EL (cell line): ENCODE measurements at regions not wholly inside any gene's neighbourhood (a gene's known extent, or its start where the extent isn't known, plus 50 kb on each side); places are given as distances from the start of the nearest gene placed in this dataset.
"Not testable (repeated sequence)": the region's sequence is repeated elsewhere in the genome, so short reads cannot be mapped to it uniquely, and the experiment has no call there.

ENCODE experiments used
- DNase-seq: peaks from one replicate; pipeline ENCODE4 v3.0.0-alpha.2; 2016

DNA sequence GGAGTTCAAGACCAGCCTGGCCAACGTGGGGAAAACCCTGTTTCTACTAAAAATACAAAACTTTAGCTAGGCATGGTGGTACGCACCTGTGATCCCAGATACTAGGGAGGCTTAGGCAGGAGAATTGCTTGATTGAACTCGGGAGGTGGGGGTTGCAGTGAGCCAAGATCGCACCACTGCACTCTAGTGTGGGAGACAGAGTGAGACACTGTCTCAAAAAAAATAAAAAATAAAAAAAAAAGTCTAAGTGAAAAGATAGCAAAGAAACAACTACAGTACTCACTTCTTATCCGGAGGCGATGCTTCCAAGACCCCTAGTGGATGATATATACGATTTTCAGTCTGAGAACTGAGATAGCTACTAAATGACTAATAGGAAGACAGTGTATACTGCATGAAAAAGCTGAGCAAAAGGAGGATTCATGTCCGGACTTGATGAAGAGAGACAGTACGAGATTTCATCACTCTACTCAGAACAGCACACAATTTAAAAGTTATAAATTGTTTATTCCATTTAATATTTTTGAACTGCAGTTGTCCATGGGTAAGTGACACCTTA lies 138.7 kb upstream of the GOLGA6L6 start:
- DNase-seq = not testable (repeated sequence)

DNA sequence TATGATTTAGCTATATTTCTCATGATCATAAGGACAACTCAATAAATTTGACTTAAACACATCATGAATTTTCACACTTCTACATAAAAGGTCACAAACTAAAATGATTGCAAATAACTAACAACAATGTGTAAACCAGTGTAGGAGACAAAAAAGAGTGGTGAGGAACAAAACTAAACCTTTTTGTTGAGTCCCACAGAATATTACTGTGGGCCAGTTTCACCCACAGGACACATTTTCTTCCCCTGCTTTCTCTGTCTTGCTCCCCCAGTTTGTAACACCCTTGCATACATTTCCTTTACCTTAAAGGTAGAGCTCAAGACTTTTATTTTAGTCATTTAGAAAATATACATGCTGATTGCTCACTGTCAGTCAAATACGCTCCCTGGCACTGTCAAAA lies 130.9 kb upstream of the GOLGA6L6 start:
- DNase-seq = no peak

DNA sequence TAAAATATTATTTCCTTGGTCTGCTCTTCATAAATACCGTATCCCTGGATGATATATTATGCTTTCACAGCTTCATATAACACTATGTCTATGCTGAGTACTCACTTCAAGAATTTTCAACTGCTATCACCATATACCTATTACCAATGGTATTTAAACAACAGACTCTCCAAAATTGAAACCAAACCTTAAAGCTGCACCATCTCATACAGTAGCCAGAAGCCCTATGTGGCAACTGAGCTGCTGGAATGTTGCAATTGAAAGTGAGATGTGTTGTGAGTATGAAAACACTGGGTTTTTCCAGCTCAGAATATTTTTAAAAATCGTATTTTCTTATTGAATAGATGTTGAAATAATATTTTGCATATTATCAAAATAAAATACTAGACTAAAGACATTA lies 130.1 kb upstream of the GOLGA6L6 start:
- DNase-seq = no peak

DNA sequence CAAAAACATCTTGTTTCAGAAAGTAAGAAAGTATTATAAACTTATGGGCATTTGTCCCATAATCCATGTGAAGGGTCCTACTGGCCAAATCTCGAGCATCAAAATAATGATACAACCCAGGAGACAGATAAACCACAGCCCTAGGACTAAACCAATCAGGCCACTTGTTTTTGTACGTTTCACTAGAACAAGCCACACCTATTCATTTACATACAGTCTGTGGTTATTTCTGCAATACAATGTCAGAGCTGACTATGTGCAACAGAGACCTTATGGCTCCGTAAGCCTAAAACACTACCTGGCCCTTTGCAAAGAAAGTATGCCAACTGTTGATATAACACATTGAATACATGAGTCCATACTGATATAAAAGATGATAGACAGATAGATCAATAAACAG lies 124.8 kb upstream of the GOLGA6L6 start:
- DNase-seq = not testable (repeated sequence)

DNA sequence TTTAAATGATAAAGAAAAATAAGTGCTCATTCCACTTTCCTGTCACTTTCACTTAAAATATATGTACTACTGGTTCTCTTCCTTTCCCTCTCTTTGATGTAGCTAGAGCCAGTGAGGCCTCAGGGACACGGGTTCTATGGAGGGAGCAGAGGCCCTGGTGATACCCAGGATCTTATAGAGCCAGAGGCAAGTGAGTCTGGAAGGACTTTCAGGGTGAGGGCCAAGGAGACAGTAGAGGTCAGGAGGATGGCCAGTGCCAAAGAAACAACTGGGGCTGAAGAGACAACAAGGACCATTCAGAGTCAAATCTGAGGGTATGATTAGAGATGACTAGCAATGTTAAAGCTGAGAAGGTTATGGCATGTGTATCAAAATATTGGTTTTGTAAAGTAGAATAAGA lies 124.1 kb upstream of the GOLGA6L6 start:
- DNase-seq = no peak

DNA sequence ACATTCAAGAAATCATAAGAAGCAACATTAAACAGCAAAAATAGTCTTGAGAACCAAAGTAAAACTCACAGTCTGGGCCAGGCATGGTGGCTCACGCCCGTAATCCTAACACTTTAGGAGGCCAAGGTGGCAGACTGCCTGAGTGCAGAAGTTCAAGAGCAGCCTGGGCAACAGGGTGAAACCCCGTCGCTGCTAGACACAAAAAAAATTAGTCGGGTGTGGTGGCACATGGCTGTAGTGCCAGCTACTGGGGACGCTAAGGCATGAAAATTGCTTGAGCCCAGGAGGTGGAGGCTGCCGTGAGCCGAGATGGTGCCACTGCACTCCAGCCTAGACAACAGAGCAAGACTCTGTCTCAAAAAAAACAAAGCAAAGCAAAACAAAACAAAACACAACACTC lies 117.7 kb upstream of the GOLGA6L6 start:
- no peak for DNase-seq

DNA sequence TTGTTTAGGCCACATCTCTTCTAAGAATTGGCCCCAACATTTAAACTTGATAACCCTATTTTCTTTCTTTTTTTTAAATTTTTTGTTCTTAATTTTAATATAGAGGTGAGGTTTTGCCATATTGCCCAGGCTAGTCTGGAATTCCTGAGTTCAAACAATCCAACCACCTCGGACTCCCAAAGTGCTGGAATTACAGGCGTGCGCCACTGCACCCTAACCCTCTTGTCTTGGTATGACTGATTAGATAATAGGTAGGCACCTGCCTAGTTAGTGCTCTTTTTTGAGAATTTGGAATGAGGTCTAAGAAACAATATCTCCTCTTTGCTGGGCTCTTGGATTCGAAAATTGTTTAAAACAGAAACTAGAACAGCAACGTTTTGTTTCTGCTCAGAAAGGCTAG lies 116.4 kb upstream of the GOLGA6L6 start:
- no peak for DNase-seq

DNA sequence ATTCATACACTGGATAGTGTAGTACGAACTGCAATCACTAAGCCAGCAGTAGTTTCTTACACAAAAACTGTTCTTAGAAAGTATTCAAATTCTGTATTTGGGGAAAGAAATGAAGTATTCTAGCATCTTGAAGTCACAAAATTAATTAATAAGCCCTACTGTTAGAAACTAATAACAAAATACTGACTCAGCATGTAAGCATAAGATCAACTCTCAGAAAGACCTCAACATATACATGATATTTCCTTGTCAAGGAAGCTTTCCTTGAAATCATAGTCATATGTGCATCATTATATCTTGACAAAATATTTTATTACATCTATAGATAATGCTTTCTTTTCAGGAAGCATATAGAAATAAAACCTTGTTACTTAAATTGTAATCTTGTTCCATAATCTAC lies 115.5 kb upstream of the GOLGA6L6 start:
- DNase-seq = no peak

- DNase-seq = no peak
Measured at GRCh38 chr15:20652914-20653313, 111.3 kb upstream of the GOLGA6L6 start.

GRCh38 chr15:20648402-20648975 lies 106.9 kb upstream of the GOLGA6L6 start:
- DNase-seq = not testable (repeated sequence)

DNA sequence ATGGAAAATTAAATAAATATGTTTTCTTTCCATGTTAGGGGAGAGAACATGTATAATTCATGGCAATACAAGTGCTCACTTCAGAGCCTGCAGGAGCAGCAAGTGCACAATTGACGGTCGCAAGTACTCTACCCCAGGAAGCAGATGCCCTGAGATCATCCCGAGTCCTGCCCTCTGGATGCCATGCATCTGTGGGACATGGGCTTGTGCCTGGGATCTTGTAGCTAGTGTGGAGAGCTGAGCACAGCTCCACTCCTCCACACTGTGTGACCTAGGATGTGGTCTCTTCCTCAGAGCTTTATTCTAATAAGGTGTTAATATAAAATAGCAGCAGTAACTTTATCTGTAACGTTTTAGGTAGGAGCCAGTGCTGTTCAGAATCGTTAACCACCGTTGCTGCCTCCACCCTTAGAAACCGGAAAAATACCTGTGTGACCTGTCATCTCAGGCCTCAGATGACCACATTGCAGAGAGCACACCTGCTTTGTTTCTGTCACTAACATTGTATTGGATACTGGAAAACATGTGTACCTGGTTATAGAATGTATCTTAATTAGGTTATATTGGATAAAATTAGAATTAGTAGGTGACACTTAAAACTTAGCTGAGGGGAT lies 105.0 kb upstream of the GOLGA6L6 start:
- no peak for DNase-seq

GRCh38 chr15:20645956-20646355 lies 104.4 kb upstream of the GOLGA6L6 start:
- peak; percentile 1 for DNase-seq

DNA sequence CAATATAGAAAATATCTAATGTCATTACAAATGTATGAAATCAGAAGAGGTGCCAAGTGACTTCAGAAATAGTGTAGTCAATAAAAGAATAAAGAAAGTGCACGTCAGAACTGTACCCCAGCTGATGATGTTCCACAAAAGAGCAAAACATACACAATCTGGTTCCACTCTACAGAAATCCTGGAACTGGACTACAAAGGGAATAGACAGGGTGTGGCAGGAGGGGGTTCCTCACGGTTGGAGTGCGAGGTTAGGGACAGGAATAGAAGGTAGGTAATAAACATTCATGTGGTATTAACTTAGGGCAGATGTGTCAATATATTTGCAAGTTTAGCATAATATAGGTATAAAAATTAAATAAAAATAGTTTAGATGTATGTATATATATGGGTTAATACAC lies 103.3 kb upstream of the GOLGA6L6 start:
- no peak for DNase-seq

DNA sequence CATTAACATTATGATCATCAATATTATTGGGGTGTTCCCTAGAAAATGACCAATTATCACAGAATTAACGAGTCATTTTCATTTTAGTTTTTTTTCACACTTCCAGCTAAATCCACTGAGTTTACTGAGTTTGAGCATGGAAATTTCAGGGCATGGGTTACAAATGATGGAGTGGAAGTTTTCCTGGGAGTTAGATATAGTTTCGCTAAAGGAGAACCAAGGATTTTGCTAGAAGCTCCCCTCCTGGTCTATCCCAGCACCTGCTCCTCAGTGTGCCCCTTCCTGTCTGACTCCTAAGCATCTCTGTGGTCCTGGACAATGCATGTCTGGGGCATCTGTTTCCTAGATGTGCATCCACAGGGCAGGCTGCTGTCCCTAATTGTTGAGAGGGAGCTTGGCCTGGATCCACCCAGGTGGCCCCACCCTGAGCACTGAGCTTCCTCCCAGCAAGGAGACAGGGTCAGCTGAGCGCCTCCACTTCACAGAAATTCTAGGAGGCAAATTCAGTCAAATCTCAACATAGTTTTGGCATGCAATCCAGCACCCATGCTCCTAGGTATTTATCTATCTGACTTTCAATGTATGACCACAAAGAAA lies 102.3 kb upstream of the GOLGA6L6 start:
- no peak for DNase-seq

GRCh38 chr15:20643024-20643770 lies 101.6 kb upstream of the GOLGA6L6 start:
- DNase-seq = no peak

DNA sequence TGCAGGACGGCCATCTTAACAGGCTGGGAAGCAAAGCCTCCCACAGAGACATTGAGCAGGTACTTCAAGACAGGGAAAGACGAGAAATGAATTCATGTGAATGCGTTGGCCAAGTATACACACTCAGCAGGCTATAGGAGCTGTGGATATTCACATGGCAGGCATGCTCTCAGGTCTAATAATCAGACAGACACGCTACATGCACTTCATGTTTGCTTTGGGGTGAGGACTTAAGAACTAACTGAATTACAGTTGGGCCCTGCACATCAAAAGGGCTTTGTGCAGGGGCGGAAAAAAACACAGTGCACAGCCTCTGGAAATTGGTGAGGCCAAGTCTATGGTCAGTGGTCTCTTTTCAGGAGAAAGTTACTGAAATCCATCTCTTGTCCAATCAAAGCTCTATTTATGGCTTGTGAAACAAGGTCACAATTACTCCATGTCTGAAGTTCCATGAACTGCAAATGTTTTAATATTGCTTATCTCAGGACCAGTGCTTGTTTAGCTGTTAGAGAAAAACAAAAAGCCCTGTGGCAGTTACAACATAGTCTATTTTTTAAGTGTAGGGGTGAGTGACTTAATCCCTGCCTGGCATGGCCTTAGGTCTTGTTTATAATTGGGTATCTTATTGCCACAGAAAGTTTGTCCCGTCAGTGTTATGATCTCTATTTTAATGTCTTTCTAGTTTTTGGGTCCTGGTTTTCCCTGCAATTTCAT lies 100.6 kb upstream of the GOLGA6L6 start:
- no peak for DNase-seq

- not testable (repeated sequence) for DNase-seq
Measured at GRCh38 chr15:20640427-20640826, 98.8 kb upstream of the GOLGA6L6 start.

GRCh38 chr15:20639224-20639623 lies 97.6 kb upstream of the GOLGA6L6 start:
- DNase-seq = not testable (repeated sequence)

DNA sequence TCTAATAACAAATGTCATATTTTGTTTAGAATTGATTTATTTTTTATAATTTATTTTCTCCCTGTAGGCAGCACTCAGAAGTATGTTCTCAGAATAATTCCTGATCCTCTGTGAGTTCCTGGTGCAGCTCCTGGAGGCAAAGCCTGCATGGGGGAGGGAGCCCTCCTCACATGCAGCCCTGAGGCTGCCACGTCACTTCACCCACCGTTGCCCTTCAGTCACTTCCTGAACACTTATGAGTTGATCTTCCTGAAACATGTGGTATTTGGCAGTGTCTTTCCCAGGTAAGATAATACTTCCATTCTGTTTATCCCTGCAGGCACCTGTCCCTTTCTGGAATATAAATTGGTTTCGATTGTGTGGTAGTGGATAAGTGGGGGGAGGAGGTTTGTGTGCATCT lies 95.9 kb upstream of the GOLGA6L6 start:
- DNase-seq = not testable (repeated sequence)

GRCh38 chr15:20629526-20629925 lies 87.9 kb upstream of the GOLGA6L6 start:
- DNase-seq = not testable (repeated sequence)

GRCh38 chr15:20628538-20628937 lies 86.9 kb upstream of the GOLGA6L6 start:
- not testable (repeated sequence) for DNase-seq

GRCh38 chr15:20625469-20625868 lies 83.9 kb upstream of the GOLGA6L6 start:
- not testable (repeated sequence) for DNase-seq

- not testable (repeated sequence) for DNase-seq
Measured at GRCh38 chr15:20624085-20624484, 82.5 kb upstream of the GOLGA6L6 start.
